GM19043 (cell line): ENCODE measurements at regions not wholly inside any gene's neighbourhood (a gene's known extent, or its start where the extent isn't known, plus 50 kb on each side); places are given as distances from the start of the nearest gene placed in this dataset.

ENCODE experiments used
- ATAC-seq: cut with Tn5 transposase; IDR thresholded peaks from one replicate; pipeline ENCODE4 v1.9.1; 2021; ENCODE audit warnings: low read depth; ENCODE audit not compliant: unreplicated experiment

- ATAC-seq, result no peak
Observed at GRCh38 chr19:31553112-31553845, 204.0 kb upstream of the TSHZ3 start.

GRCh38 chr19:31553846-31554215 is 204.6 kb upstream of the TSHZ3 start:
- ATAC-seq, result no peak

- no peak for ATAC-seq
Observed at GRCh38 chr19:31554360-31554759, 205.1 kb upstream of the TSHZ3 start.

GRCh38 chr19:31555634-31556215 is 206.5 kb upstream of the TSHZ3 start:
- no peak for ATAC-seq

- ATAC-seq, result no peak
Observed at GRCh38 chr19:31559494-31559893, 210.3 kb upstream of the TSHZ3 start.

- ATAC-seq, result no peak
Observed at GRCh38 chr19:31560086-31561060, 211.1 kb upstream of the TSHZ3 start.

- no peak for ATAC-seq
Observed at GRCh38 chr19:31562966-31563612, 213.9 kb upstream of the TSHZ3 start.

GRCh38 chr19:31567776-31568175 is 218.5 kb upstream of the TSHZ3 start:
- ATAC-seq, result no peak

GRCh38 chr19:31568724-31569123 is 219.5 kb upstream of the TSHZ3 start:
- no peak for ATAC-seq

- no peak for ATAC-seq
Observed at GRCh38 chr19:31570718-31571117, 221.5 kb upstream of the TSHZ3 start.

GRCh38 chr19:31572102-31572975 is 223.1 kb upstream of the TSHZ3 start:
- no peak for ATAC-seq

GRCh38 chr19:31572976-31573298 is 223.7 kb upstream of the TSHZ3 start:
- no peak for ATAC-seq

- no peak for ATAC-seq
Observed at GRCh38 chr19:31574251-31574973, 225.2 kb upstream of the TSHZ3 start.

GRCh38 chr19:31575846-31576335 is 226.7 kb upstream of the TSHZ3 start:
- no peak for ATAC-seq

- ATAC-seq, result no peak
Observed at GRCh38 chr19:31578326-31578725, 229.1 kb upstream of the TSHZ3 start.

GRCh38 chr19:31583148-31583547 is 233.9 kb upstream of the TSHZ3 start:
- no peak for ATAC-seq

GRCh38 chr19:31586282-31586681 is 237.0 kb upstream of the TSHZ3 start:
- ATAC-seq, result no peak

GRCh38 chr19:31589109-31589508 is 239.9 kb upstream of the TSHZ3 start:
- no peak for ATAC-seq

- ATAC-seq, result no peak
Observed at GRCh38 chr19:31591258-31591657, 242.0 kb upstream of the TSHZ3 start.
